ENCODE measurements at regions not wholly inside any gene's neighbourhood (a gene's known extent, or its start where the extent isn't known, plus 50 kb on each side); places are given as distances from the start of the nearest gene placed in this dataset.

DNA sequence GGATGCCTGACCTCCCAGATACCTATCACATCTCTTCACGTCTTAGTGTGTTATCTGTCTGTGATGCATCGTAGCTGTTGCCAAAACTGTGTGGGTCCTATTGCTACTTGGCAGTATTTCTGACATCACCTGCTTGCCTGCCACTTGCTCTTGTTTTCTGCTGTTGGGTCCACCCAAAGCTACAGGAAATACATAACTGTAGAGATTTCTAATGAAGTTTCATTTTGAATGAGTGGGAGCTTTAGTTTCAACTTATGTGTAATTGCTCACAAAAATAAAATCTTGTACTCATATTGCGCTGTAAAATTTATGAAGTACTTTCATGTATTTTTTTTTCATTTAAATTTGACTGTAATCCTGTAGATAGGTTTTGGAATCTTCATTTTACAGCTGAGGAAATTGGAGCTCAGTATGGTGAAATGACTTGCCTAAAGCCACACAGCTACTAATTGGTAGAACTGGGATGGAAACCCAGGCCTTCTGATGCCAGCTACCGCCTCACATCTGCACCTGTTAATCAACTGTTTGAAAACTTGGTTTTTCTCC lies 113.6 kb upstream of the MAN1A1 start:
- TF ChIP-seq, protein P1, sequence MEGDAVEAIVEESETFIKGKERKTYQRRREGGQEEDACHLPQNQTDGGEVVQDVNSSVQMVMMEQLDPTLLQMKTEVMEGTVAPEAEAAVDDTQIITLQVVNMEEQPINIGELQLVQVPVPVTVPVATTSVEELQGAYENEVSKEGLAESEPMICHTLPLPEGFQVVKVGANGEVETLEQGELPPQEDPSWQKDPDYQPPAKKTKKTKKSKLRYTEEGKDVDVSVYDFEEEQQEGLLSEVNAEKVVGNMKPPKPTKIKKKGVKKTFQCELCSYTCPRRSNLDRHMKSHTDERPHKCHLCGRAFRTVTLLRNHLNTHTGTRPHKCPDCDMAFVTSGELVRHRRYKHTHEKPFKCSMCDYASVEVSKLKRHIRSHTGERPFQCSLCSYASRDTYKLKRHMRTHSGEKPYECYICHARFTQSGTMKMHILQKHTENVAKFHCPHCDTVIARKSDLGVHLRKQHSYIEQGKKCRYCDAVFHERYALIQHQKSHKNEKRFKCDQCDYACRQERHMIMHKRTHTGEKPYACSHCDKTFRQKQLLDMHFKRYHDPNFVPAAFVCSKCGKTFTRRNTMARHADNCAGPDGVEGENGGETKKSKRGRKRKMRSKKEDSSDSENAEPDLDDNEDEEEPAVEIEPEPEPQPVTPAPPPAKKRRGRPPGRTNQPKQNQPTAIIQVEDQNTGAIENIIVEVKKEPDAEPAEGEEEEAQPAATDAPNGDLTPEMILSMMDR (IDR thresholded peaks at IDR 0.05), result no peak
- TF ChIP-seq POLR2A (IDR thresholded peaks at IDR 0.05), result no peak

Data from Peyer's patch (tissue), 4 donors.